ENCODE measurements at regions not wholly inside any gene's neighbourhood (a gene's known extent, or its start where the extent isn't known, plus 50 kb on each side); places are given as distances from the start of the nearest gene placed in this dataset.

DNA sequence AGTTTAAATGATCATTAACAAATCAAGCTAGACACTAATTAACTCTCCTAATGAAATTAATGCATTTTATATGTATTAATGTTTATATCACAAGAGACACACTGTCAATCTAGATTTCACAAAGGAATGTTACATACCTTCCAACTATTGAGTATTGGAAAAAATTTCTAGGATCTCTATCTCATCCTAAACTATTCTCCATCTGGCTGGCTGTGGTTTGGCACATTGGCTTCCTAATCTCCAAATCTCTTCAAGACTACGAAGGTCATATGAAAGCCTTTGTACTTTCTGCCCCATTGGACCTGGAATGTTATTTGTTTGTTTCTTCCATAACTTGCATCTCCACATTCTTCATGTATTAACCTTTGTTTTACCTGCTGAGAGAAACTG lies 1160.0 kb downstream of the ADGRL3 start:
- TF ChIP-seq CTCF (IDR thresholded peaks at IDR 0.05) (no peak), REST (IDR thresholded peaks at IDR 0.05; ENCODE audit: insufficient read depth in 1 of 2, low read depth in 2 of 2, low read length in 1 of 2) (no peak), POLR2AphosphoS5 (IDR thresholded peaks at IDR 0.05; ENCODE audit: low read depth, low read length) (no peak), TCF7L2 (IDR thresholded peaks at IDR 0.05; ENCODE audit: low read depth, low read length) (no peak), SIN3A (IDR thresholded peaks at IDR 0.05; ENCODE audit: borderline replicate concordance, insufficient read depth, low read depth, low read length) (no peak)

All from Panc1 (cell line).